HUDEP-2 (cell line): ENCODE measurements at regions not wholly inside any gene's neighbourhood (a gene's known extent, or its start where the extent isn't known, plus 50 kb on each side); places are given as distances from the start of the nearest gene placed in this dataset.

Experiments
- DNase-seq, 76 experiments: peaks; one replicate each; lab custom pipeline; 2025; ENCODE audit not compliant: unreplicated experiment in 76 of 76; lab: John Stamatoyannopoulos, UW

GRCh38 chr6:22010102-22010501 lies 286.7 kb downstream of the PRL start:
- no peak for DNase-seq

- DNase-seq: no peak
Measured at GRCh38 chr6:22015216-22015615, 281.6 kb downstream of the PRL start.

GRCh38 chr6:22015944-22016343 lies 280.9 kb downstream of the PRL start:
- DNase-seq: no peak

- no peak for DNase-seq
Measured at GRCh38 chr6:22017272-22017671, 279.6 kb downstream of the PRL start.

- no peak for DNase-seq
Measured at GRCh38 chr6:22017766-22018165, 279.1 kb downstream of the PRL start.

- no peak for DNase-seq
Measured at GRCh38 chr6:22019857-22020256, 277.0 kb downstream of the PRL start.

- no peak for DNase-seq
Measured at GRCh38 chr6:22020299-22021003, 276.4 kb downstream of the PRL start.

GRCh38 chr6:22021966-22022365 lies 274.9 kb downstream of the PRL start:
- no peak for DNase-seq

- DNase-seq: peak in 2 of 76 experiments; percentile 10 to 18
Measured at GRCh38 chr6:22023937-22024336, 272.9 kb downstream of the PRL start.

GRCh38 chr6:22024973-22025467 lies 271.8 kb downstream of the PRL start:
- DNase-seq: no peak

- DNase-seq: peak in 3 of 76 experiments; percentile 6 to 36 (median 14)
Measured at GRCh38 chr6:22025468-22026163, 271.2 kb downstream of the PRL start.

- no peak for DNase-seq
Measured at GRCh38 chr6:22026164-22026678, 270.6 kb downstream of the PRL start.

GRCh38 chr6:22027040-22027725 lies 269.7 kb downstream of the PRL start:
- no peak for DNase-seq

- DNase-seq: no peak
Measured at GRCh38 chr6:22028403-22029090, 268.3 kb downstream of the PRL start.

GRCh38 chr6:22029171-22029570 lies 267.7 kb downstream of the PRL start:
- no peak for DNase-seq

GRCh38 chr6:22030730-22031619 lies 265.9 kb downstream of the PRL start:
- no peak for DNase-seq

- DNase-seq: no peak
Measured at GRCh38 chr6:22035690-22036089, 261.1 kb downstream of the PRL start.

- no peak for DNase-seq
Measured at GRCh38 chr6:22036275-22036674, 260.6 kb downstream of the PRL start.

GRCh38 chr6:22036699-22037098 lies 260.1 kb downstream of the PRL start:
- DNase-seq: no peak
